Stimulated activated CD4-positive, alpha-beta T cell treated with anti-CD3 and anti-CD28 coated beads, Interleukin-4, amount 100 ng/mL, for 1 hour (primary cell): ENCODE measurements at regions not wholly inside any gene's neighbourhood (a gene's known extent, or its start where the extent isn't known, plus 50 kb on each side); places are given as distances from the start of the nearest gene placed in this dataset.
"Not testable (repeated sequence)": the region's sequence is repeated elsewhere in the genome, so short reads cannot be mapped to it uniquely, and the experiment has no call there.

Experiments
- DNase-seq: peaks from one replicate; pipeline ENCODE4 v3.0.0-alpha.2; 2020

DNA sequence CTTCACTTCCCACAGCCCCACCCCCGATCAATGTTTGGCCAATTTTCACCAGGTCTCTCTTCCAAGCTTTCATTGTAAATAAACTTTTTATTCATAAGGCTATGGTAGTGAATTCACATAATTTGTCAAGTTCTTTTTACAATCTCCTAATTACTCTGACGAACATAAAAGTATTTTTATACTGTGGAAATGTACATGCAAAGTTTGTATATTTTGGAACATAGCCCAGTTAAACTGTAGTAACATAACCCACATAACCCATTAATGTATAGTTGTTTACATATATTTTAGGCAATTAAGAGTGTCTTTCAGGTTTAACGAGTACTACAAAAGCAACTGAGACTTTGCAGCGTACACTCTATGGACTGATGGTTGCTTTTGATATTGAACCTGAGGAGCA is 228.3 kb upstream of the ERBB4 start:
- DNase-seq = no peak

DNA sequence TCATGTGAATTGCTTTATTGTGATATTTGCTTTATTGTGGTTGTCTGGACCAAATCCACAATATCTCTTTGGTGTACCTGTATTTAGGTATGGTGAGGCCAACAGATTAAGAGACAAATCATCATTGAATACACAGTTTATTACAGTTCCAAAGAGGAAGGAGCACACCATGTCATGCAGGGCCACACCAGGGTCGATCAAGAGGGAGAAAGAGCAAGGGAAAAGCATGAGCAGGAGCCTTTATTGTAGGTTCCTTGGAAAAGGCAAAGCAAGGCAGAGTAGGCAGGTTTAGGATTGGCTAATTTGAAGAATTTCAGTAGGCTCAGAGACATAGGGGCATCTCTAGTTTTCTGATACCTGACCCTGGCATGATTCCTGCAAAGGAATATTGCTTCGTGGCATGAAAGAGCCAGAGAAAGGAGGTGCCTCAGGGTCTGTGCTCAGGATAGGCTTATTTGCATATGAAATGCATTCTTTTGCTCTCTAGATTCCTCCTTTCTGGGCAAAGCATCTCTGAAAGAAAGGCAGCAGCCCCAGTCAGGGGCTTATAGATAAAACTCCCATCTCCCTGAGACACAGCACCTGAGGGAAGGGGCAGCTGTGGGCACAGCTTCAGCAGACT is 214.2 kb upstream of the ERBB4 start:
- no peak for DNase-seq

- no peak for DNase-seq
These were observed 206.8 kb upstream of the ERBB4 start for GRCh38 chr2:212745359-212745758.

GRCh38 chr2:212737392-212738172 is 199.0 kb upstream of the ERBB4 start:
- no peak for DNase-seq

GRCh38 chr2:212736385-212736726 is 197.8 kb upstream of the ERBB4 start:
- no peak for DNase-seq

DNA sequence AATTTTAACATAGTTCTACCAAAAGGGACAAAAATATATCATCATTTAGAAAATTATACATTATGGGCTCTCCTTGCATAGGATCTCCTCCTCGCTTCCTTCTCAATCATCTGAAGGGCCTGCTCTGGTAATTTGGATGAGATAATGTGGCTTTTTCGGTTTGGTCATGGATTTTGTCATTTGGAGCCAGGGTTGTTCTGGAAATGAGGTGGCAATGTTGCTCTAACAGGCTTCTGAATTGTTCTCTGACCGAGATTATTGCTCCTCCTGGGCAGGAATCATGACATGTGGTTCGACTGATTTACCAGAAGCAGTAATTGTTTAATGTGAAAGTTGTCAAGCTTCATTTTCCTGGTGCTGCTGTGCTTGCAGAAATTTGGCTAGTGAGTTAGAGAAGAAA is 194.7 kb upstream of the ERBB4 start:
- no peak for DNase-seq

- DNase-seq = no peak
These were observed 194.3 kb upstream of the ERBB4 start for GRCh38 chr2:212732860-212733259.

DNA sequence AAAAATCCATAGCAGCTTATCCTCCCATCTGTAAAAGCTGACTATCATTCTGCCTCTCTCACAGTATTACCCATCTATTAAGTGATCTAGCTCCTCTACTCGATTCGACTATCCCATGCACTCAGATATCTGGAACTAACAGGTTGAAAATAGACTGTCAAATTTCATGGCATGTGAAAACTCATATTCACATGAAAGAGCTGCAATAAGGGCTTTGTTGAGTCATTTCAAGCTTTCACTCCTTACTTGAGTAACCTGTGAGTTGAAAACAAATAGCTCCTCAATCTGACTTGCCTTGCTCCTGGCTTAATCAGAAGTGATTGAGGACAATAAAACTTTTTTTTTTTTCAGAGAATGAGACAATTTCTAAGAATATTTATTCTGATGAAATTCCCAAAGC is 192.4 kb upstream of the ERBB4 start:
- no peak for DNase-seq

DNA sequence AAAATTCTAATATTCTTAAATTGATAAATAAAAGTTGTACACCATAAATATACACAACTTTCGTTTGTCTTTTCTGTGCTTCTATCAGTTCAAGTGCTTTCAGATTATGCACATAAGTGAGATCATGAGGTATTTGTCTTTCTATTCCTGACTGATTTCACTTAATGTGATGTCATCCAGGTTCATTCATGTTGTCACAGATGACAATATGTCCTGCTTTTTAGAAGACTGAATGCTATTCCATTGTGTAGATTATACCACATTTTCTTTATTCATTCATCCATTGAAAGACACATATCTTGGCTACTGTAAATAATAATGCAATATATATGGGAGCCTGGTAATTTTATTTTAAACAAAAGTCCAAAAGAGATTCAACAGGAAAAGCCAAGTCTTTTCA is 190.1 kb upstream of the ERBB4 start:
- no peak for DNase-seq

- no peak for DNase-seq
These were observed 189.1 kb upstream of the ERBB4 start for GRCh38 chr2:212727751-212728150.

DNA sequence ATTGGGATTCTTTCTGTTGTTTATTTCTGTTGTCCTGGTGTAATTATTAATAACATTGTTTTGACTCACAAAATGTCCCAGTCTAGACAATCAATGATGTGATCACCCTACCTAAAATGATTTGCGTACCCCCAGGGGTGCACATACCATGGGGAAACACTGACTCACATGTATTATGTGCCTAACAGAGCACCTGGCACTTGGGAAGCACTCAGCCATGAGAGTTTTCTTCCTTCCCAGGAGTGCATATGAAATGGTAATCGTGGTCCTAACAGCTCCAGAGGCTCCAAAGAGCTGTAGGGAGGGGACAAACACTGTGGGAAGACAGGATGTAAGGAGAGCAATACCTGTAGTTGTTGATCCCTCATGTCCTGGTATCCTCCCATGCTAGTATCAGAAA is 187.8 kb upstream of the ERBB4 start:
- no peak for DNase-seq

DNA sequence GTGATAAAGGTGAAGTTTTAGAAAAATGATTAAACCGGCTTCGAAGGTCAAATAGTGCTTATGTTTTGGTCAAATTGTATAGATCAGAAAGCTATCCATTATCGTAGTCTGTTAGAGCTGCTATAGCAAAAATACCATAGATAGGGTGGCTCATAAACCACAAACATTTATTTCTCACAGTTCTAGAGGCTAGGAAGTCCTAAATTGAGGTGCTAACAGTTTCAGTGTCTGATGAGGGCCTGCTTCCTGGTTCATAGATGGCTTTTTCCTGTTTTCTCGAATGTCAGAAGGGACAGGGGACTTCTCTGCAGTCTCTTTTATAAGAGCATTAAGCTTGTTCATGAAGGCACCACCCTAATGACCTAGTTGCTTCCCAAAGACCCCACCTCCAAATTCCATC is 186.6 kb upstream of the ERBB4 start:
- DNase-seq = no peak

- DNase-seq = no peak
These were observed 184.6 kb upstream of the ERBB4 start for GRCh38 chr2:212723226-212723625.

DNA sequence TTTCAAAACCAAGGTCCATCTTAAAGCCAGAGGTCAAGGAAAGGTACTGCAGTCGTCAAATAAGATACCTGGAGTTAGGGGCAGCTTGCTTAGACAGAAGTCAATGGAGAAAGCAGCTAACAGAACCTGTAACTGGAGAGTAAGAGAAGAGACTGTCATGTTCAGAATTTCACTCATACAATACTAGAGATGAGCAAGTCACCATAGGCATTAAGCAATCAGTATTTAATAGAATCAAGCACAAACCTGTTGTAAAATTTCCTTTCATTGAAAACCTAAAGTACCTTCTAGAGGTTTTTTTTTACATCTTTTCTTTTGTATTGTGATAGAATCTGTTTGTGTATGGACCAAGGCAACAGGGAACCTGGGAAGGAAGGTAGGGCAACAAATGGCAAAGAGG is 183.4 kb upstream of the ERBB4 start:
- DNase-seq = no peak

- DNase-seq = no peak
These were observed 182.4 kb upstream of the ERBB4 start for GRCh38 chr2:212721026-212721451.

DNA sequence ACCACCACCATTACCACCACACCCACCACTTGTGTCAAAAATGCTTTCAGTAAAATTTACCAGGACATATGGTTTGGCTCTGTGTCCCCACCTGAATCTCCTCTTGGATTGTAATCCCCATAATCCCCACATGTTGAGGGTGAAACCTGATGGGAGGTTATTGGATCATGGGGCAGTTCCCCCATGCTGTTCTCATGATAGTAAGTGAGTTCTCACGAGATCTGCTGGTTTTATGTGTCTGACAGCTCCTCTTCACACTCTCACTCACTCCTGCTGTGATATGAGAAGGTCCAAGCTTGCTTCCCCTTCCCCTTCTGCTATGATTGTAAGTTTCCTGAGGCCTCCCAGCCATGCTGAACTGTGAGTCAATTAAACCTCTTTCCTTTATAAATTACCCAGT is 176.8 kb upstream of the ERBB4 start:
- DNase-seq = not testable (repeated sequence)

DNA sequence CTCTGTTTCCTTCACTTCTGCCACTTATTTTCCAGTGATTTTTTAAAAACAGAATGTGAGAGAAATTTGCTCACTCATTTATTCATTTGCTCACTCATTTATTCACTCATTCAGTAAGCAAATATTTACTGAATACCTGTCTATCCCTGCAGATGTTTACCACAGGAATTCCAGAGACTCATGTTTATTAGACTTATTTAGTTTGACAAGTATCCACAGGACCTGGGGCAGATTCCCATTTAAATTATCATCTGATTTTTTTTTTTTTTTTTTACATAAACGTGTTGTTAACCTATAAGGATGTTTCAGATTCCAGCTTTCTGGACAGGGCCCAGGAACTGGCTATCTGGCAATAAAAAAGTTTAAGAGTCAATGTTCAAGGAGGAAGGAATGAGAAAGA is 175.1 kb upstream of the ERBB4 start:
- DNase-seq = no peak

DNA sequence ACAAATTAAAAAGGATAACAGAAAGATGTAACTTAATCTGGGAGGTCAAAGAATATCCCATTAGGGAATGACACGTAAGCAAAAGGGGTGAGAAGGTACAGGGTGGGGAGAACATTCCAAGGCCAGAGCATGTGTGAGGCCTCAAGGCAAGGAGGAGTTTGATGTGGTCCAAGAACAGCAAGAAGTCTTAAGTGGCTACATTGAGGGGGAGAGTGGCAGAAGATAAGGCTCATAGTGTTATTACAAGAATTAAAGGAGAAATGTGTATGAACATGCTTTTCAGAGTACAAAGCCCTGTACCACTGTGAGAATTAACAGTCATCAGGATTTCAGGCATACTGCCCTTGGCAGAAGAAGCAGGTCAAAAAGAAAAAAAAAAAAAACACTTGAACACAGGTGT is 174.4 kb upstream of the ERBB4 start:
- no peak for DNase-seq

GRCh38 chr2:212712466-212712865 is 173.9 kb upstream of the ERBB4 start:
- no peak for DNase-seq

- DNase-seq = no peak
These were observed 173.3 kb upstream of the ERBB4 start for GRCh38 chr2:212711856-212712255.

DNA sequence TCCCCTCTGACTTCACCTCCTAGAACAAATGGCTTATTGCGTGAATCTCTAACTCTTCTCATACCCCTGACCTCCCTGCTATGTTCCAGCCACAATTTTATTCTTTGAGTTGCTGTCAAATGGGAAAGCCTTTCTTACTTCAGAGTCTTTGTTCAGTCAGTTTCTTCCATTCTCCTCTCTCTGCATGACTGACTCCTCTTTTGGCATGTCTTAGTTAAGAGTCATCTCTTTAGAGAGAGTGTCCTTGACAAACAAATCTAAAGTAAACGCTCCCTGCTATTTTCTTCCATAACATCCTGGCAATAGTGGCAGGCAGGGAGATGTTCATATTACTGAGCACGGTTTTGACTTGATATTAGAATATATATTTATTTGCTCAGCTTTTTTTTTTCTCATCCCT is 170.7 kb upstream of the ERBB4 start:
- DNase-seq = no peak

DNA sequence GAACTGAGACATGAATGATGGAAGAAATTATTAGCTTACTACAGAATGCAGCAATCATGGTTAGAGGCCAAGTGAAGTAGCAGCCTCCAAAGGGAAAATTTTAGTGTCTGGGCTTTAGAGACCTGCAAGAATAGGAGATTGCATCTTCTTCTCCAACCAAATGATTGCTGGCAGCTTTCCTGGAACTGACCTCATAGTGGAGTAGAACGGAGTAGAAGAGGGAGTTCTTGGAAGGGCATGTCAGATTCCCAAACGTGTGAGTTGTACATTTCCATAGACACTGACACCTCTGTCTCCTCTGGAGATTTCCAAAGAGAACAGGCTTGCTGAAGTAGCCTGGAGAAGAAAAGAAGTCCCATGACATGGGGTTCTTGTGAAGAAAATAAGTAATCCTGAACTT is 169.8 kb upstream of the ERBB4 start:
- no peak for DNase-seq

DNA sequence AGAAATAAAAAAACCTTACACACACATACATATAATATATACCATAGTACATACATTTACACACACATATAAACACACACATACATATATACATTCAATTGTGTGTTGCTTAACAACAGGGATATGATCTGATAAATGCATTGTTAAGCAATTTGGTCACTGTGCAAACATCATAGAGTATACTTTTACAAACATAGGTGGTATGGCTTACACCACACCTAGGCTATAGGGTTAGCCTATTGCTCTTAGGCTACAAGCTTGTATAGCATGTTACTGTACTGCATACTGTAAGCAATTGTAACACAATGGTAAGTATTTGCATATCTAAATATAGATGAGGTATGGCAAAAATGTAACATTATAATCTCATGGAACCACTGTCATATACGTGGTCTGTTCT is 156.8 kb upstream of the ERBB4 start:
- no peak for DNase-seq

DNA sequence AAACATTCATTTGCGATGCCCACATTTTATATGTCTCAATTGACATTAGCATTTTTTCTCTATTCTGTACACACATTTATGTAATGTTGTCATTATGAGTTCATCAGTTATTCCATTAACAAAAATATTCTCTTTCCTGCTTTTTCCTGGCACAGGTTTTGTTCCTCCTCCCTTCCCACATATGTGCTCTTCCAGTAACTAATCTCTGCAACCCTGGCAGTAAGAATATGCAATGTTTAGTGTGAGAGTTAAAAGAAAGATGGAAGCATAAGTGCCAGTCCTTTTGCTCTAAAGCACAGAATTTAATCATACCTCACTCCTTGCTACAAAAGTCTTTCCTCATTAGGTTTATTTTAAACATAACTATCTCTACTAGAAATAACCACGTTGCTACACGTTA is 155.8 kb upstream of the ERBB4 start:
- DNase-seq = no peak

- DNase-seq = no peak
These were observed 153.9 kb upstream of the ERBB4 start for GRCh38 chr2:212692466-212692865.
